ENCODE measurements at regions not wholly inside any gene's neighbourhood (a gene's known extent, or its start where the extent isn't known, plus 50 kb on each side); places are given as distances from the start of the nearest gene placed in this dataset.

GRCh38 chr1:30420519-30421050, 302.8 kb downstream of the MATN1 start:
- no peak overlapping the region for H3K4me3 ChIP-seq
- intact Hi-C loops (cut with micrococcal nuclease; ENCODE audit: unreplicated experiment) (no loop called here), in situ Hi-C loops (cut with MboI) (no loop called here)
- H3K9me3 ChIP-seq (replicated peaks; ENCODE audit: control insufficient read depth, insufficient read depth, low read length), result no peaks in the 10 kb centered on the region; the same call in 2 of the 3 replicates
- ChIA-PET CTCF (interaction anchor here (1.1 kb wide), 1 partner anchor 20 kb away, joined by 3 read pairs; no protein-coding TSS in a partner anchor), SMC1A (ENCODE audit: uncharacterized antibody, unreplicated experiment) (no interaction called here), RAD21 (ENCODE audit: unreplicated experiment) (no interaction called here), POLR2A (no interaction called here)
- ATAC-seq (no peak), DNase-seq (ENCODE audit: low read depth, low spot score) (no peak), FAIRE-seq (no peak)
- H3K9ac ChIP-seq (ENCODE audit: control insufficient read depth, insufficient read depth, low read length), result no peak overlapping the region
- no peak overlapping the region for H3K27ac ChIP-seq (ENCODE audit: control insufficient read depth, insufficient read depth)
- TF ChIP-seq, protein P1, sequence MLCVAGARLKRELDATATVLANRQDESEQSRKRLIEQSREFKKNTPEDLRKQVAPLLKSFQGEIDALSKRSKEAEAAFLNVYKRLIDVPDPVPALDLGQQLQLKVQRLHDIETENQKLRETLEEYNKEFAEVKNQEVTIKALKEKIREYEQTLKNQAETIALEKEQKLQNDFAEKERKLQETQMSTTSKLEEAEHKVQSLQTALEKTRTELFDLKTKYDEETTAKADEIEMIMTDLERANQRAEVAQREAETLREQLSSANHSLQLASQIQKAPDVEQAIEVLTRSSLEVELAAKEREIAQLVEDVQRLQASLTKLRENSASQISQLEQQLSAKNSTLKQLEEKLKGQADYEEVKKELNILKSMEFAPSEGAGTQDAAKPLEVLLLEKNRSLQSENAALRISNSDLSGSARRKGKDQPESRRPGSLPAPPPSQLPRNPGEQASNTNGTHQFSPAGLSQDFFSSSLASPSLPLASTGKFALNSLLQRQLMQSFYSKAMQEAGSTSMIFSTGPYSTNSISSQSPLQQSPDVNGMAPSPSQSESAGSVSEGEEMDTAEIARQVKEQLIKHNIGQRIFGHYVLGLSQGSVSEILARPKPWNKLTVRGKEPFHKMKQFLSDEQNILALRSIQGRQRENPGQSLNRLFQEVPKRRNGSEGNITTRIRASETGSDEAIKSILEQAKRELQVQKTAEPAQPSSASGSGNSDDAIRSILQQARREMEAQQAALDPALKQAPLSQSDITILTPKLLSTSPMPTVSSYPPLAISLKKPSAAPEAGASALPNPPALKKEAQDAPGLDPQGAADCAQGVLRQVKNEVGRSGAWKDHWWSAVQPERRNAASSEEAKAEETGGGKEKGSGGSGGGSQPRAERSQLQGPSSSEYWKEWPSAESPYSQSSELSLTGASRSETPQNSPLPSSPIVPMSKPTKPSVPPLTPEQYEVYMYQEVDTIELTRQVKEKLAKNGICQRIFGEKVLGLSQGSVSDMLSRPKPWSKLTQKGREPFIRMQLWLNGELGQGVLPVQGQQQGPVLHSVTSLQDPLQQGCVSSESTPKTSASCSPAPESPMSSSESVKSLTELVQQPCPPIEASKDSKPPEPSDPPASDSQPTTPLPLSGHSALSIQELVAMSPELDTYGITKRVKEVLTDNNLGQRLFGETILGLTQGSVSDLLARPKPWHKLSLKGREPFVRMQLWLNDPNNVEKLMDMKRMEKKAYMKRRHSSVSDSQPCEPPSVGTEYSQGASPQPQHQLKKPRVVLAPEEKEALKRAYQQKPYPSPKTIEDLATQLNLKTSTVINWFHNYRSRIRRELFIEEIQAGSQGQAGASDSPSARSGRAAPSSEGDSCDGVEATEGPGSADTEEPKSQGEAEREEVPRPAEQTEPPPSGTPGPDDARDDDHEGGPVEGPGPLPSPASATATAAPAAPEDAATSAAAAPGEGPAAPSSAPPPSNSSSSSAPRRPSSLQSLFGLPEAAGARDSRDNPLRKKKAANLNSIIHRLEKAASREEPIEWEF (IDR thresholded peaks at IDR 0.05; ENCODE audit: insufficient replicate concordance, low read depth, low read length), result no peak
- TF ChIP-seq IKZF2 (IDR thresholded peaks at IDR 0.05) (no peak), EED (IDR thresholded peaks at IDR 0.05; ENCODE audit: low read depth) (no peak), RAD21 (IDR thresholded peaks at IDR 0.05; ENCODE audit: insufficient read depth, low read depth, low read length) (no peak), NKRF (conservative IDR thresholded peaks at IDR 0.05) (no peak), CHD1 (IDR thresholded peaks at IDR 0.05; ENCODE audit: low read depth, low read length) (no peak), ZSCAN29 (IDR thresholded peaks at IDR 0.05) (no peak), MYC (IDR thresholded peaks at IDR 0.05; ENCODE audit: insufficient read depth, insufficient read length, insufficient replicate concordance, low read length, severe bottlenecking) (no peak), FOXM1 (IDR thresholded peaks at IDR 0.05; ENCODE audit: low read depth, low read length) (no peak), CREB1 (IDR thresholded peaks at IDR 0.05; ENCODE audit: low read depth) (no peak), TCF7 (IDR thresholded peaks at IDR 0.05; ENCODE audit: borderline replicate concordance) (no peak)
- TF ChIP-seq, protein P2, sequence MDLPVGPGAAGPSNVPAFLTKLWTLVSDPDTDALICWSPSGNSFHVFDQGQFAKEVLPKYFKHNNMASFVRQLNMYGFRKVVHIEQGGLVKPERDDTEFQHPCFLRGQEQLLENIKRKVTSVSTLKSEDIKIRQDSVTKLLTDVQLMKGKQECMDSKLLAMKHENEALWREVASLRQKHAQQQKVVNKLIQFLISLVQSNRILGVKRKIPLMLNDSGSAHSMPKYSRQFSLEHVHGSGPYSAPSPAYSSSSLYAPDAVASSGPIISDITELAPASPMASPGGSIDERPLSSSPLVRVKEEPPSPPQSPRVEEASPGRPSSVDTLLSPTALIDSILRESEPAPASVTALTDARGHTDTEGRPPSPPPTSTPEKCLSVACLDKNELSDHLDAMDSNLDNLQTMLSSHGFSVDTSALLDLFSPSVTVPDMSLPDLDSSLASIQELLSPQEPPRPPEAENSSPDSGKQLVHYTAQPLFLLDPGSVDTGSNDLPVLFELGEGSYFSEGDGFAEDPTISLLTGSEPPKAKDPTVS (IDR thresholded peaks at IDR 0.05; ENCODE audit: low read depth, low read length), result no peak
- TF ChIP-seq, protein P3, sequence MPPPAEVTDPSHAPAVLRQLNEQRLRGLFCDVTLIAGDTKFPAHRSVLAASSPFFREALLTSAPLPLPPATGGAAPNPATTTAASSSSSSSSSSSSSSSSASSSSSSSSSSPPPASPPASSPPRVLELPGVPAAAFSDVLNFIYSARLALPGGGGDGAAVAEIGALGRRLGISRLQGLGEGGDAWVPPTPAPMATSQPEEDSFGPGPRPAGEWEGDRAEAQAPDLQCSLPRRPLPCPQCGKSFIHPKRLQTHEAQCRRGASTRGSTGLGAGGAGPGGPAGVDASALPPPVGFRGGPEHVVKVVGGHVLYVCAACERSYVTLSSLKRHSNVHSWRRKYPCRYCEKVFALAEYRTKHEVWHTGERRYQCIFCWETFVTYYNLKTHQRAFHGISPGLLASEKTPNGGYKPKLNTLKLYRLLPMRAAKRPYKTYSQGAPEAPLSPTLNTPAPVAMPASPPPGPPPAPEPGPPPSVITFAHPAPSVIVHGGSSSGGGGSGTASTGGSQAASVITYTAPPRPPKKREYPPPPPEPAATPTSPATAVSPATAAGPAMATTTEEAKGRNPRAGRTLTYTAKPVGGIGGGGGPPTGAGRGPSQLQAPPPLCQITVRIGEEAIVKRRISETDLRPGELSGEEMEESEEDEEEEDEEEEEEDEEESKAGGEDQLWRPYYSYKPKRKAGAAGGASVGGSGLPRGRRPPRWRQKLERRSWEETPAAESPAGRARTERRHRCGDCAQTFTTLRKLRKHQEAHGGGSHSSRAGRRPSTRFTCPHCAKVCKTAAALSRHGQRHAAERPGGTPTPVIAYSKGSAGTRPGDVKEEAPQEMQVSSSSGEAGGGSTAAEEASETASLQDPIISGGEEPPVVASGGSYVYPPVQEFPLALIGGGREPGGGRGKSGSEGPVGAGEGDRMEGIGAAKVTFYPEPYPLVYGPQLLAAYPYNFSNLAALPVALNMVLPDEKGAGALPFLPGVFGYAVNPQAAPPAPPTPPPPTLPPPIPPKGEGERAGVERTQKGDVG (CRISPR knock-in tag; IDR thresholded peaks at IDR 0.05), result no peak
- WGBS (ENCODE audit: insufficient coverage, insufficient replicate concordance, low lambda C conversion rate, missing lambda C conversion rate), result 0% methylated on average over 7 of the region's 7 CpGs
- no TSS peak for BruUV-seq (replicated peaks)
- H3K79me2 ChIP-seq (ENCODE audit: control insufficient read depth, insufficient read depth, low read length), result no peaks in the 10 kb centered on the region
- no peaks in the 10 kb centered on the region for H3K36me3 ChIP-seq (ENCODE audit: control insufficient read depth in 2 of 2, insufficient read depth in 2 of 2, low read length in 1 of 2)
- no peaks in the 10 kb centered on the region; a peak in 1 of 4 replicates for H3K27me3 ChIP-seq (replicated peaks in 1 of 2; ENCODE audit: control insufficient read depth in 2 of 2, insufficient read depth in 2 of 2, low read length in 1 of 2)
- no peaks in the 10 kb centered on the region for H3K4me1 ChIP-seq (ENCODE audit: control insufficient read depth, insufficient read depth, low read length)
- no peak overlapping the region for H3K4me2 ChIP-seq (ENCODE audit: control insufficient read depth, insufficient read depth)
- H2AFZ ChIP-seq (ENCODE audit: control insufficient read depth, low read depth, low read length), result no peak overlapping the region; the same call in 1 of the 2 replicates
- no peaks in the 10 kb centered on the region for H4K20me1 ChIP-seq (ENCODE audit: control insufficient read depth, insufficient read depth)
